GM12891 (cell line): ENCODE measurements at regions not wholly inside any gene's neighbourhood (a gene's known extent, or its start where the extent isn't known, plus 50 kb on each side); places are given as distances from the start of the nearest gene placed in this dataset.

Experiments used
- POLR2A ChIP-seq: IDR thresholded peaks from 2 replicates; pipeline ENCODE4 v1.6.1; 2011; ENCODE audit warnings: low read depth, low read length, control low read depth
- POLR2AphosphoS5 ChIP-seq: IDR thresholded peaks from 2 replicates; pipeline ENCODE4 v1.6.1; 2011; ENCODE audit warnings: low read depth, low read length, control low read depth
- SPI1 ChIP-seq: IDR thresholded peaks from 2 replicates; pipeline ENCODE4 v1.6.1; 2011; ENCODE audit warnings: low read depth, low read length, control low read depth
- TAF1 ChIP-seq: IDR thresholded peaks from 2 replicates; pipeline ENCODE4 v1.6.1; 2011; ENCODE audit warnings: low read depth, low read length, control low read depth

- TF ChIP-seq POLR2AphosphoS5 (no peak), POLR2A (no peak), SPI1 (no peak), TAF1 (no peak)
These were observed 186.1 kb downstream of the OTOL1 start for GRCh38 chr3:161682715-161683114.
